Activated CD8-positive, alpha-beta T cell treated with anti-CD3 and anti-CD28 coated beads, Interleukin-2, amount 10 ng/mL, durations not matched to agents 7 days and 5 days (primary cell): ENCODE measurements at regions not wholly inside any gene's neighbourhood (a gene's known extent, or its start where the extent isn't known, plus 50 kb on each side); places are given as distances from the start of the nearest gene placed in this dataset.
"Not testable (repeated sequence)": the region's sequence is repeated elsewhere in the genome, so short reads cannot be mapped to it uniquely, and the experiment has no call there.

Experiments used
- ATAC-seq: fragments of 150-1000 bp; cut with Tn5 transposase; one replicate; pipeline ENCODE4 v1.10.0; 2021; ENCODE audit warnings: moderate library complexity
- CTCF ChIA-PET: fragments of 350-600 bp; sonication (Branson Sonifier 250); formaldehyde crosslinking; loops from one replicate; lab custom pipeline; 2021; ENCODE audit warnings: antibody characterized with exemption; lab: Charles Lee
- POLR2A ChIA-PET: fragments of 350-600 bp; sonication (Branson Sonifier 250); formaldehyde crosslinking; loops from one replicate; lab custom pipeline; 2021; ENCODE audit warnings: antibody characterized with exemption; lab: Charles Lee
- DNase-seq: peaks from one replicate; pipeline ENCODE4 v3.0.0-alpha.2; 2020
- H3K27ac Mint-ChIP-seq: one replicate; pipeline ENCODE4 v1.8.0; 2021; ENCODE audit warnings: mild to moderate bottlenecking, mixed read lengths
- H3K27me3 Mint-ChIP-seq: one replicate; pipeline ENCODE4 v1.8.0; 2021; ENCODE audit warnings: low read depth, mixed read lengths
- H3K36me3 Mint-ChIP-seq: one replicate; pipeline ENCODE4 v1.8.0; 2021; ENCODE audit warnings: low read depth, mixed read lengths
- H3K4me1 Mint-ChIP-seq: one replicate; pipeline ENCODE4 v1.8.0; 2021; ENCODE audit warnings: low read depth, mixed read lengths
- H3K4me3 Mint-ChIP-seq: one replicate; pipeline ENCODE4 v1.8.0; 2021; ENCODE audit warnings: mild to moderate bottlenecking, mixed read lengths
- H3K9me3 Mint-ChIP-seq: one replicate; pipeline ENCODE4 v1.8.0; 2022; ENCODE audit warnings: mixed read lengths; ENCODE audit not compliant: insufficient read depth

DNA sequence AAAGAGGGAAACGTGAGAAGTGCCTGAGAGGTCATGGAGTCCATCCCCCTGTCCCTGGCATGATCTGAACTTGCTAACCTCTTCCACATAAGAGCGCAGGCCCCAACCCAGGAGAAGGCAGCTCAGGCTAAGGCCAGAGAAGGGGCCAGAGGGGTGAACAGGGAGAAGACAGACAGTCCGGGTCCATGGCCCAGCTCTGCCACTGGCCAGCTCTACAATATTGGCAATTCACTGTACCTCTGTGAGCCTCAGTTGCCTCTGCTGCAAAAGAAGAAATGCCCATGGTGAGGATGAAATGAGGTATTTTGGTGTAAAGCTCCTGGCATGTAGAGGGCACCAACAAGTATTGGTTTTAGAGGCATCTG lies 72.3 kb downstream of the CAMK2N1 start:
- no peaks in the 10 kb centered on the region for H3K36me3 Mint-ChIP-seq
- ATAC-seq: no peak
- CTCF ChIA-PET: no interaction called here
- peaks cover 18% of the 10 kb centered on the region for H3K27me3 Mint-ChIP-seq
- DNase-seq: no peak
- H3K4me3 Mint-ChIP-seq: no peak overlapping the region
- peaks cover 3% of the 10 kb centered on the region for H3K4me1 Mint-ChIP-seq
- H3K9me3 Mint-ChIP-seq: no peaks in the 10 kb centered on the region
- H3K27ac Mint-ChIP-seq: no peak overlapping the region
- POLR2A ChIA-PET: no interaction called here

GRCh38 chr1:20413136-20413775 lies 72.8 kb downstream of the CAMK2N1 start:
- CTCF ChIA-PET: no interaction called here
- Mint-ChIP-seq H3K4me3 (no peak overlapping the region), H3K36me3 (no peaks in the 10 kb centered on the region), H3K27me3 (peaks cover 20% of the 10 kb centered on the region), H3K27ac (no peak overlapping the region), H3K9me3 (no peaks in the 10 kb centered on the region), H3K4me1 (peaks cover 3% of the 10 kb centered on the region)
- ATAC-seq: no peak
- POLR2A ChIA-PET: no interaction called here
- DNase-seq: no peak

DNA sequence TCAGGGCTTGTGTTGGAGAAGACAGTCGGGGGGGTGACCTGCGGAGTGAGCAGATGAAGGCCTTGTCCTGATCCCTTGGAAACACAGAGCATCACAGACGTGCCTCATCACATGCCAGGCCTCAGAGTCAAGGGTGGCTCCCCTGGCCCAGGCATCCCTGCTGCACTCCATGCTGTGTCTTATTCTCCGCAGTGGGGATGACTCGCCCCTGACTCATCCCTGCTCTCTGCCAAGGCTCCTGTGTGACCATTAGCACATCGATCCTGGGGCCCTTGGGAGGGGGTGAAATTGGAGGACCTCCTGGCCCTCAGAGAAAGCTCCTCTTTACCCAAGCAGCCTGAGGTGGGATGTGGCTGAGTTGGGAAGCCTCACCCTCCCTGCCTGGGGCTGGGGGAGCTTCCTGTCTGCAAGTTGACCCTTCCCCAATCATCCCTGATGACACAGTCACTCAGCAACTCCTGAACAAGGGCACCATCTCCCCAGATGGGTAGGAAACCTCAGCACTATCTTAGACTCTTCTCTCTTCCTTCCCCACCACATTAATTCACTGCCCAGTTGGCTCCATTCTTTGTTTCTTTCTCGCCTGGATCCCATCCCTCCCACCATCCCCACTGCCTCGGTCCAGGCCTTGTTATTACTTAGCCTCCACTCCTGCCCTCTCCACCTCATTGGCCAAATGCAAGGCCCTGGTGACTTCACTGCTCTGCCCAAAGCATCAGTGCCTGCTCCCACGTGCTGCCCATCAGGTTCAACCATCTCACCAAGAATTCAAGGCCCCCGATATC lies 74.6 kb downstream of the CAMK2N1 start:
- ChIA-PET POLR2A (interaction anchor here (0.5 kb wide), 1 partner anchor 1117 kb away, joined by 5 read pairs; no protein-coding TSS in a partner anchor), CTCF (no interaction called here)
- Mint-ChIP-seq H3K27me3 (peaks cover 27% of the 10 kb centered on the region), H3K9me3 (no peaks in the 10 kb centered on the region), H3K27ac (no peak overlapping the region), H3K4me3 (no peak overlapping the region), H3K36me3 (no peaks in the 10 kb centered on the region), H3K4me1 (peaks cover 3% of the 10 kb centered on the region)
- ATAC-seq (no peak), DNase-seq (no peak)

GRCh38 chr1:20410503-20410902 lies 75.5 kb downstream of the CAMK2N1 start:
- DNase-seq (no peak), ATAC-seq (no peak)
- ChIA-PET CTCF (no interaction called here), POLR2A (no interaction called here)
- H3K4me3 Mint-ChIP-seq: no peak overlapping the region
- H3K27ac Mint-ChIP-seq: no peak overlapping the region
- peaks cover 3% of the 10 kb centered on the region for H3K4me1 Mint-ChIP-seq
- no peaks in the 10 kb centered on the region for H3K36me3 Mint-ChIP-seq
- H3K27me3 Mint-ChIP-seq: peaks cover 33% of the 10 kb centered on the region
- H3K9me3 Mint-ChIP-seq: no peaks in the 10 kb centered on the region

GRCh38 chr1:20409971-20410370 lies 76.0 kb downstream of the CAMK2N1 start:
- peaks cover 37% of the 10 kb centered on the region for H3K27me3 Mint-ChIP-seq
- no peak for DNase-seq
- peaks cover 3% of the 10 kb centered on the region for H3K4me1 Mint-ChIP-seq
- H3K36me3 Mint-ChIP-seq: no peaks in the 10 kb centered on the region
- no peaks in the 10 kb centered on the region for H3K9me3 Mint-ChIP-seq
- H3K4me3 Mint-ChIP-seq: no peak overlapping the region
- ATAC-seq: no peak
- ChIA-PET POLR2A (no interaction called here), CTCF (no interaction called here)
- H3K27ac Mint-ChIP-seq: no peak overlapping the region

GRCh38 chr1:20409012-20409411 lies 77.0 kb downstream of the CAMK2N1 start:
- no peak overlapping the region for H3K27ac Mint-ChIP-seq
- H3K27me3 Mint-ChIP-seq: peaks cover 41% of the 10 kb centered on the region
- no peaks in the 10 kb centered on the region for H3K9me3 Mint-ChIP-seq
- DNase-seq: no peak
- no peak for ATAC-seq
- ChIA-PET POLR2A (interaction anchor here (0.6 kb wide), 1 partner anchor 27 kb away, joined by 3 read pairs; no protein-coding TSS in a partner anchor), CTCF (interaction anchor here (0.5 kb wide), 1 partner anchor 305 kb away, joined by 3 read pairs; no protein-coding TSS in a partner anchor)
- peaks cover under 1% of the 10 kb centered on the region for H3K4me1 Mint-ChIP-seq
- no peaks in the 10 kb centered on the region for H3K36me3 Mint-ChIP-seq
- H3K4me3 Mint-ChIP-seq: no peak overlapping the region

GRCh38 chr1:20408133-20408650 lies 77.8 kb downstream of the CAMK2N1 start:
- not testable (repeated sequence) for H3K4me1 Mint-ChIP-seq, DNase-seq, H3K9me3 Mint-ChIP-seq, H3K4me3 Mint-ChIP-seq, H3K36me3 Mint-ChIP-seq, H3K27ac Mint-ChIP-seq, ATAC-seq
- H3K27me3 Mint-ChIP-seq: peaks cover 44% of the 10 kb centered on the region
- POLR2A ChIA-PET: interaction anchor here (0.6 kb wide), 1 partner anchor 28 kb away, joined by 3 read pairs; no protein-coding TSS in a partner anchor
- CTCF ChIA-PET: interaction anchor here (0.5 kb wide), 1 partner anchor 306 kb away, joined by 3 read pairs; no protein-coding TSS in a partner anchor

DNA sequence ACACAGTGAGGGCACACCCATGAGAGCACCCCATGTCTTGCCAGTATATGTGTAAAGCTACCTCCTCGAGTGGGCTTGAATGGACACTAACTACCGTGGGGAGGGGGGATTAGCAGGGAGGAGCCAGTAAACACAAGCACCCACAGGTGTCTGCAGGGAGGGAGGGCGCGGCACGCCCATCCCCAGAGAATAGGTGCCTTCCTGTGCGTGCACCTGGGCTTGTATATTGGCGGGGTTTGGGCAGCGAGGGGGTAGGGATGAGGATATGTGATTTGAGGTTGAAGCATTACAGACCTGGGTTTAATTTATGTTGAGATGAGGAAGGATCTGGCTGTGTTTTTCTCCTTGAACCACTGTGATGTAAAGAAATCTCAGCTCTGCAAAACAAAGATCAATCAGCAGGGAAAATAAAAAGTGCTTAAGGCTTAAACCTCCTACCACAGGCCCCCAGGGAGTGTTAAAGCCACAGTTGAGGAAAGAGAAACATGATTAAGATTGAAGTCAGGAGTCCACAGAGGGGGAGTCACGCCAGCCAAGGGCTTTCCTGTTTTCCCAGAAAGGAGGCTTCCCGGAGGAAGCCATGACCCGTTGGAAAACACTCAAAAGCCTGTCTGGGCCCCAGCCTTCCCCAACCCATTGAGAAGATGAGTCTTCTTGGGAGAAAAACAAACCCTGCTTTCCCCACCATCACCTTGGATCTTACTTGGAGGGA lies 80.0 kb downstream of the CAMK2N1 start:
- ATAC-seq: no peak
- CTCF ChIA-PET: interaction anchor here (1.1 kb wide), 1 partner anchor 97 kb away, joined by 3 read pairs; no protein-coding TSS in a partner anchor

GRCh38 chr1:20405051-20405754 lies 80.8 kb downstream of the CAMK2N1 start:
- H3K27me3 Mint-ChIP-seq: peaks cover 48% of the 10 kb centered on the region
- no peaks in the 10 kb centered on the region for H3K36me3 Mint-ChIP-seq
- ChIA-PET POLR2A (no interaction called here), CTCF (interaction anchor here (1.1 kb wide), 1 partner anchor 98 kb away, joined by 3 read pairs; no protein-coding TSS in a partner anchor)
- ATAC-seq (no peak), DNase-seq (no peak)
- no peaks in the 10 kb centered on the region for H3K9me3 Mint-ChIP-seq
- no peaks in the 10 kb centered on the region for H3K4me1 Mint-ChIP-seq
- no peak overlapping the region for H3K27ac Mint-ChIP-seq
- no peak overlapping the region for H3K4me3 Mint-ChIP-seq

More for the DNA sequence above, 80.0 kb downstream of the CAMK2N1 start:
- H3K36me3 Mint-ChIP-seq: no peaks in the 10 kb centered on the region
- POLR2A ChIA-PET: no interaction called here
- H3K27me3 Mint-ChIP-seq: peaks cover 48% of the 10 kb centered on the region
- no peak overlapping the region for H3K4me3 Mint-ChIP-seq
- no peak overlapping the region for H3K27ac Mint-ChIP-seq
- DNase-seq: no peak
- H3K4me1 Mint-ChIP-seq: no peaks in the 10 kb centered on the region
- no peaks in the 10 kb centered on the region for H3K9me3 Mint-ChIP-seq
